Aorta (tissue), 5 donors: ENCODE measurements at regions not wholly inside any gene's neighbourhood (a gene's known extent, or its start where the extent isn't known, plus 50 kb on each side); places are given as distances from the start of the nearest gene placed in this dataset.

Experiments
- ATAC-seq: fragments of 200-7000 bp; cut with Tn5 transposase; one replicate; pipeline ENCODE4 v1.9.1; 2022; ENCODE audit warnings: moderate library complexity; ENCODE audit not compliant: low FRiP score
- DNase-seq, 2 donors: peaks; one replicate each; pipeline ENCODE4 v3.0.0-alpha.2; 2020
- H3K27ac ChIP-seq, 2 donors: one replicate each; pipeline ENCODE4 v1.5.1; 2013; ENCODE audit warnings: low read length in 2 of 2, mild to moderate bottlenecking in 2 of 2, moderate library complexity in 2 of 2, control low read depth in 1 of 2, inconsistent platforms in 1 of 2, low read depth in 1 of 2
- H3K27me3 ChIP-seq, 2 donors: one replicate each; pipeline ENCODE4 v1.6.1; 2013; ENCODE audit warnings: control low read depth in 1 of 2, low read length in 1 of 2, mild to moderate bottlenecking in 1 of 2, moderate library complexity in 1 of 2; ENCODE audit not compliant: insufficient read depth in 2 of 2, control insufficient read depth in 1 of 2
- H3K36me3 ChIP-seq, 2 donors: one replicate each; pipeline ENCODE4 v1.6.1; 2013; ENCODE audit warnings: control low read depth in 1 of 2, low read length in 1 of 2, mild to moderate bottlenecking in 1 of 2; ENCODE audit not compliant: insufficient read depth in 2 of 2, control insufficient read depth in 1 of 2
- H3K4me1 ChIP-seq, 2 donors: one replicate each; pipeline ENCODE4 v1.6.1; 2013; ENCODE audit warnings: low read length in 2 of 2, control low read depth in 1 of 2, mild to moderate bottlenecking in 1 of 2, moderate library complexity in 1 of 2; ENCODE audit not compliant: insufficient read depth in 2 of 2, control insufficient read depth in 1 of 2
- H3K4me3 ChIP-seq, 2 donors: one replicate each; pipeline ENCODE4 v1.5.1; 2013; ENCODE audit warnings: low read length in 2 of 2, control low read depth in 1 of 2, mild to moderate bottlenecking in 1 of 2
- H3K9me3 ChIP-seq: one replicate; pipeline ENCODE4 v1.6.1; 2013; ENCODE audit warnings: mild to moderate bottlenecking, low read length; ENCODE audit not compliant: control insufficient read depth
- WGBS, 2 donors: extraction: QIAGEN DNeasy Blood & Tissue Kit; methylation state at CpG; one replicate each; pipeline ENCODE4 v1.1.7; 2013; 5-methylcytosine and 5-hydroxymethylcytosine counted together
- intact Hi-C, 2 donors: fragments of 100-400 bp; cut with DNase I; formaldehyde crosslinking; loops; one replicate each; pipeline versions ENCODE4 v1.14.2 to v1.15.0; 2022
- donor health status: healthy with polysubstance abuse.
- donor health status: Bipolar disorder and iron deficiency.
- donor health status: DM: no; HTN: no; CAD: no.
- donor health status: DM: no; HTN: no; CAD: no.
- donor health status: DM: yes; HTN: yes; CAD: no.

DNA sequence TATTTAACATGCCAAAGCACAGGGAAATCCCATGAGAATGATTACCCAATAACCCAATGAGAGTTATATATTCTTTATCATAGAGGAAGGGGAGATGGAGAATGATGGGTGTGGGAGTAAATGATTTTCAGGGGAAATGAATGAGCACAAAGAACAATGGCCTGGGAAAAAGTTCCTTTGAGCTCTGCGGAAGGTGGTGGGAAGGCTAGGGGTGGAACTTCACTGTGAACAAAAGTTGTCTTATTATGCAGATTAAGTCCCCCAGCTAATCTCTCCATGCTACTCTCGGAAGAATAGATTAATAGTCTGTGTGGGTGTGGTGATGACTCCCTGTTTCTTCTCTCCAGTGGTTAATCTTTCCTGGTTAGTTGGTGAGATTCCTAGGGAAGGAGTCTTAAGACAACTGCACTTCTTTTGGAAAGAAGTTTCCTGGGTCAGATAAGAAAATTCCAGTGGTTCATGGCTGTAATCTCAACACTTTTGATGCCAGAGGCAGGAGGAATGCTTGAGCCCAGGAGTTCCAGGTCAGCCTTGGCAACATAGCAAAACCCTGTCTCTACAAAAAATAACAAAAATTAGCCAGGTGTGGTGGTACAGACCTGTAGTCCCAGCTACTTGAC lies 71.6 kb downstream of the DNTTIP2 start:
- intact Hi-C loops: loop anchor here in 1 of 2 donors (5.0 kb wide), 1 partner anchor 85 kb away; no protein-coding TSS in a partner anchor
- H3K4me3 ChIP-seq: no peak overlapping the region
- H3K4me1 ChIP-seq: peaks cover 1 to 6% of the 10 kb centered on the region in 2 donors
- no peak overlapping the region for H3K27ac ChIP-seq
- H3K36me3 ChIP-seq: no peaks in the 10 kb centered on the region
- 93 to 95% methylated on average over 2 of the region's 2 CpGs for WGBS, 2 donors
- no peak for DNase-seq
- H3K9me3 ChIP-seq: no peaks in the 10 kb centered on the region
- H3K27me3 ChIP-seq: no peaks in the 10 kb centered on the region
- no peak for ATAC-seq

DNA sequence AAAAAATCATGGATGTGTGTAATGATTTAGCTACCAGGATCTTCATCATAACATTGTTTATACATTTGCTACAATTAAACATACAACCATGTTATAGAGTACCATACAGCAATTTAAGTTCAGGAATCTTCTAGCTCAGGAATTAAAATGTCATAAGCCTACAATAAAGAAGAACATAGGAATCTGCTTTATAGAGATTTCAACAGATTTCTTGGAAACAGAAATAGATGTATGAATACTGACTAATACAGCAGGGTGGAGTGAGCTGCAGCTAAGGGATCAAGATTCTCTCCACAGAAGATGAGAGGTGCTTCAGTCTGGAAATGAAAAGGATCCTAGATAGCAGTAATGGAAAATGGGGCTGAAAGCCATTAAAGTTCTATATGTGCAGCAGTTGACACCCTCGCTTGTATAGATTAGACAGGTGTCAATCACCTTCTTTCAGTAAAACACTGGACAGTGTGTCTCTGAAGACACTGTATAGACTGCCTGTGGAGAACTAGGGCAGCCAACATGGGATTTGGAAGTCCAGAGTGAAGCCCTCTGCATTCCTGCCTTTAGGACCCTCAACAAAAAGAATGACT lies 73.9 kb downstream of the DNTTIP2 start:
- 97 to 100% methylated on average over 1 of the region's 1 CpG for WGBS, 2 donors
- Histone ChIP-seq H3K36me3 (no peaks in the 10 kb centered on the region), H3K4me3 (no peak overlapping the region), H3K4me1 (peaks cover 0 to 3% of the 10 kb centered on the region in 2 donors), H3K9me3 (no peaks in the 10 kb centered on the region), H3K27me3 (no peaks in the 10 kb centered on the region), H3K27ac (no peak overlapping the region)
- DNase-seq (no peak), ATAC-seq (no peak)
- intact Hi-C loops: loop anchor here in 1 of 2 donors (5.0 kb wide), 1 partner anchor 83 kb away; no protein-coding TSS in a partner anchor

DNA sequence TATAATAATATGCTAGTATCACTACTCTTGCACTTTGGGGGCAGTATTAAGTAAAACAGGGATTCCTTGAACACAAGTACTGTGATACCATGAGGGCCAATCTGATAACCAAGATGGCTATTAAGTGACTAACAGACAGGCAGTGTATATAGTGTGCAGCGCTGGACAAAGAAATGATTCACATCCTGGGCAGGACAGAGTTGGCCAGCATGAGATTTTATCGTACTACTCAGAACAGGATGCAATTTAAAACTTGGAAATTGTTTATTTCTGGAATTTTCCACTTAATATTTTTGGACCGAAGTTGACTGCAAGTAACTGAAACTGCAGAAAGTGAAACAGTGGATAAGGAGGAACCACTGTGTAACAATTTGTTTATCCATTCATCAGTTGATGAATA lies 74.6 kb downstream of the DNTTIP2 start:
- intact Hi-C loops: no loop called here
- 5% methylated on average over 3 of the region's 3 CpGs for WGBS, 2 donors
- H3K4me3 ChIP-seq: no peak overlapping the region
- H3K36me3 ChIP-seq: no peaks in the 10 kb centered on the region
- H3K27ac ChIP-seq: no peak overlapping the region
- DNase-seq: no peak
- no peaks in the 10 kb centered on the region for H3K27me3 ChIP-seq
- peaks cover 0 to 3% of the 10 kb centered on the region in 2 donors for H3K4me1 ChIP-seq
- peak; percentile 84 for ATAC-seq
- H3K9me3 ChIP-seq: no peaks in the 10 kb centered on the region

GRCh38 chr1:93801471-93801870 lies 77.5 kb downstream of the DNTTIP2 start:
- H3K36me3 ChIP-seq: no peaks in the 10 kb centered on the region
- H3K4me1 ChIP-seq: peaks cover 0 to 9% of the 10 kb centered on the region in 2 donors
- WGBS, 2 donors: 93 to 96% methylated on average over 5 of the region's 5 CpGs
- no peak overlapping the region for H3K27ac ChIP-seq
- H3K27me3 ChIP-seq: no peaks in the 10 kb centered on the region
- no peaks in the 10 kb centered on the region for H3K9me3 ChIP-seq
- ATAC-seq (no peak), DNase-seq (no peak)
- intact Hi-C loops: no loop called here
- no peak overlapping the region for H3K4me3 ChIP-seq

DNA sequence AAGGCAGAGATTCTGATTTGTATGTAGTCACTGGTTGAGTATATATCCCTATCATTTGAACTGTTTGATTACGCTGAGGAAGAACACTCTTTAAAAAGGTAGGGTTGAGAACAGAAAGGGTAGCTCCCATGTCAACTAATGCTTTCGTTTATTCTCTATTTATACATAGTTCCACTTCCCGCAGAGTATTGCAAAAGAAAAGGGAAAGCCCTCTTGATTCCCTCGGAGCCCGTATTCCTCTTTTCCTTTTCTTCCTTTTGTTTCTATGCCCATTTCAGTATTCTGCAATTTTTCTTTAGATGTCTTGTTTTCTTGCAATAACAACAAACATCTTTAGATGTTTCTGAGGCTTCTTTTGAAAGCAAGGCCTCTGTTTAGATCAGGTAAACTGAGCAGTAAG lies 78.2 kb downstream of the DNTTIP2 start:
- intact Hi-C loops: no loop called here
- 94 to 97% methylated on average over 5 of the region's 5 CpGs for WGBS, 2 donors
- no peak for ATAC-seq

GRCh38 chr1:93798291-93798690 lies 80.7 kb downstream of the DNTTIP2 start:
- Histone ChIP-seq H3K36me3 (no peaks in the 10 kb centered on the region), H3K27me3 (no peaks in the 10 kb centered on the region), H3K4me1 (peaks cover 0 to 6% of the 10 kb centered on the region in 2 donors), H3K9me3 (no peaks in the 10 kb centered on the region), H3K4me3 (no peak overlapping the region), H3K27ac (no peak overlapping the region)
- 6% methylated on average over 1 of the region's 1 CpG for WGBS, 2 donors
- DNase-seq (no peak), ATAC-seq (no peak)
- intact Hi-C loops: no loop called here

More for the DNA sequence above, 78.2 kb downstream of the DNTTIP2 start:
- Histone ChIP-seq H3K4me3 (no peak overlapping the region), H3K27ac (no peak overlapping the region), H3K9me3 (no peaks in the 10 kb centered on the region), H3K4me1 (peaks cover 0 to 9% of the 10 kb centered on the region in 2 donors), H3K36me3 (no peaks in the 10 kb centered on the region), H3K27me3 (no peaks in the 10 kb centered on the region)
- DNase-seq: no peak

DNA sequence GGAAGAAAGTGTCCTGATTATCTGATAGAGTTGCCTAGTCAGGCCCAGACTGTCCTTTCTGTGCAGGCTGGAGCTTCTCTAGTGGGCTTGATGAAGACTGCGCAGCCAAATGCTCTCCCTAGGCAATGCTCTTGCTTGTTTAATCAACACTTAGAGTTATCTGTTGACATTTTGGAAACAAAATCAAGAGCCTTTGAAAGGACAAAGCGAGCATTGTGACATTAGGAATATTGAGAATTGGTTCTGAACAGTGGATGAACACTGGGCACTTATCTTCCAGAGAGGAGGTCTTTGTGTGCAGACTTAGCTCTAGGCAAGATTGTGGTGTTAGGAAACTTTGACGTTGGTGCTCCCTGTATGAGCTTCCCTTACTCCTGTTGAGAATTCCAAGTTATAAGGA lies 94.5 kb downstream of the DNTTIP2 start:
- H3K36me3 ChIP-seq: peaks cover 0 to 1% of the 10 kb centered on the region in 2 donors
- 94 to 99% methylated on average over 3 of the region's 3 CpGs for WGBS, 2 donors
- no peak overlapping the region for H3K4me3 ChIP-seq
- H3K27me3 ChIP-seq: no peaks in the 10 kb centered on the region
- ATAC-seq (no peak), DNase-seq (no peak)
- H3K27ac ChIP-seq: no peak overlapping the region
- H3K9me3 ChIP-seq: peaks cover 2% of the 10 kb centered on the region
- intact Hi-C loops: no loop called here
- H3K4me1 ChIP-seq: no peaks in the 10 kb centered on the region

- no peak for DNase-seq
- ATAC-seq: no peak
Observed at GRCh38 chr1:93783876-93784275, 95.1 kb downstream of the DNTTIP2 start.

DNA sequence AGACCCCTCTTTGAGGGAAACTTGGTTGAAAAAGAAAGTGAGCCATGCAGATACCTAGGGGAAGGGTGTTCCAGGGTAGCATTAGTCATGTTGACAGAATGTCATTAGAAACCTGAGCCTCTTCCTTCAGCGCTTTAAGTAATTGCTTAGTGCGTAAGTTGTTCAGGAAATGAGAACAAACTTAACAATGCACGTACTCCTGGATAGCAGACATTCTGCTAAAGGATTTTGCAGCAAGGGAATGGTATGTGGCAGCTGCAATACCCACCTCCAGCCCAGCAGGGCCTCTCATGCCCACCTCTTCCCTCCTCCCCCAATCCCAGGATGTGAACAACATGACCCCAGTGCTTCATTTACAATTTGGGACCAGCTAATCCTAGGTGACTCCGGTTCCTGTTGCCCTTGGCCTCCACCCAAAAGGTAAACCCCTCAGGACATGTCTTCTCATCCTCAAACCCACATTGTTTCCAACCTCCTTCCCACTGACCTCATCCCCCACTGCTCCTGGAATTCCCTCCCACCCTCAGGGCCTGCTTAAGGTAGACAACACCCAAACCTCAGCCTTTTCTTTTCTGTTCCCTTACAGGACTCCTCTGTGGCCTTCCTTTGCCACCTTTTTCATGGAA lies 98.0 kb upstream of the BCAR3 start:
- H3K9me3 ChIP-seq: no peaks in the 10 kb centered on the region
- H3K27ac ChIP-seq: no peak overlapping the region
- 92 to 93% methylated on average over 4 of the region's 4 CpGs for WGBS, 2 donors
- H3K36me3 ChIP-seq: no peaks in the 10 kb centered on the region
- no peaks in the 10 kb centered on the region for H3K27me3 ChIP-seq
- no peak for ATAC-seq
- no peaks in the 10 kb centered on the region for H3K4me1 ChIP-seq
- DNase-seq: no peak
- no peak overlapping the region for H3K4me3 ChIP-seq
- intact Hi-C loops: no loop called here

More at GRCh38 chr1:93783876-93784275, 95.1 kb downstream of the DNTTIP2 start:
- no peak overlapping the region for H3K4me3 ChIP-seq
- H3K36me3 ChIP-seq: peaks cover 0 to 1% of the 10 kb centered on the region in 2 donors
- no peaks in the 10 kb centered on the region for H3K27me3 ChIP-seq
- peaks cover 2% of the 10 kb centered on the region for H3K9me3 ChIP-seq
- intact Hi-C loops: no loop called here
- no peak overlapping the region for H3K27ac ChIP-seq
- 95 to 98% methylated on average over 2 of the region's 2 CpGs for WGBS, 2 donors
- H3K4me1 ChIP-seq: no peaks in the 10 kb centered on the region
